ENCODE measurements at regions not wholly inside any gene's neighbourhood (a gene's known extent, or its start where the extent isn't known, plus 50 kb on each side); places are given as distances from the start of the nearest gene placed in this dataset.

DNA sequence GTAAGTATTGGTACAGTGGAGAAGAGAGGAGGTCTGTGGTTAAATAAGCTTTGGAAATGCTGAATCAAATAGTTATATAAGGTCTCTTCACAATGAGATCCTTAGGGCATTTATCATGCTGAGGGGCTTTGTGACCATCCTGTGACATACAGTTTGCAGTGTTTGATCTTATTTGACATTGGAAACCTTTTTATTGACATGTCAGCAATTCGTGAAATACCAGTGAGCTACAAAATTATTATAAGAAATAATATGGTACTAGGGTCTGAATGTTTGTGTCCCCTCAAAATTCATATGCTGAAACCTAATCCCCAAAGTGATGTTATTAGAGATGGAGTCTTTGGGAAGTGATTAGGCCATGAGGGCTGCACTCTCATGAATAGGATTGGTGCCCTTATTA is 98.4 kb downstream of the MID1IP1 start:
- TF ChIP-seq YY1 (tag by site-specific recombination; IDR thresholded peaks at IDR 0.05) (no peak), TCF7L2 (IDR thresholded peaks at IDR 0.05; ENCODE audit: borderline replicate concordance, low read depth, low read length) (no peak), REPIN1 (tag by site-specific recombination; IDR thresholded peaks at IDR 0.05; ENCODE audit: low read depth) (no peak), MYNN (tag by site-specific recombination; IDR thresholded peaks at IDR 0.05; ENCODE audit: borderline replicate concordance) (no peak), FEZF1 (tag by site-specific recombination; IDR thresholded peaks at IDR 0.05) (no peak), GLI2 (tag by site-specific recombination; IDR thresholded peaks at IDR 0.05; ENCODE audit: borderline replicate concordance, low read depth) (no peak), GLI4 (tag by site-specific recombination; IDR thresholded peaks at IDR 0.05) (no peak)
- TF ChIP-seq, protein P1, sequence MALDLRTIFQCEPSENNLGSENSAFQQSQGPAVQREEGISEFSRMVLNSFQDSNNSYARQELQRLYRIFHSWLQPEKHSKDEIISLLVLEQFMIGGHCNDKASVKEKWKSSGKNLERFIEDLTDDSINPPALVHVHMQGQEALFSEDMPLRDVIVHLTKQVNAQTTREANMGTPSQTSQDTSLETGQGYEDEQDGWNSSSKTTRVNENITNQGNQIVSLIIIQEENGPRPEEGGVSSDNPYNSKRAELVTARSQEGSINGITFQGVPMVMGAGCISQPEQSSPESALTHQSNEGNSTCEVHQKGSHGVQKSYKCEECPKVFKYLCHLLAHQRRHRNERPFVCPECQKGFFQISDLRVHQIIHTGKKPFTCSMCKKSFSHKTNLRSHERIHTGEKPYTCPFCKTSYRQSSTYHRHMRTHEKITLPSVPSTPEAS (tag by site-specific recombination; IDR thresholded peaks at IDR 0.05): no peak
- H3K9me3 ChIP-seq (ENCODE audit: control insufficient read depth, insufficient read depth, low read depth, low read length): no peaks in the 10 kb centered on the region
- ChIA-PET POLR2A (no interaction called here), CTCF (no interaction called here)
- H3K4me3 ChIP-seq (ENCODE audit: low read depth, low read length): no peak overlapping the region
- no peak overlapping the region for H3K27ac ChIP-seq (ENCODE audit: extremely low read depth, low read depth, low read length)
- no peaks in the 10 kb centered on the region for H3K36me3 ChIP-seq (ENCODE audit: control insufficient read depth in 2 of 2, insufficient read depth in 1 of 2, low read length in 2 of 2)
- H3K4me1 ChIP-seq (ENCODE audit: control insufficient read depth, insufficient read depth, low read length): no peaks in the 10 kb centered on the region

DNA sequence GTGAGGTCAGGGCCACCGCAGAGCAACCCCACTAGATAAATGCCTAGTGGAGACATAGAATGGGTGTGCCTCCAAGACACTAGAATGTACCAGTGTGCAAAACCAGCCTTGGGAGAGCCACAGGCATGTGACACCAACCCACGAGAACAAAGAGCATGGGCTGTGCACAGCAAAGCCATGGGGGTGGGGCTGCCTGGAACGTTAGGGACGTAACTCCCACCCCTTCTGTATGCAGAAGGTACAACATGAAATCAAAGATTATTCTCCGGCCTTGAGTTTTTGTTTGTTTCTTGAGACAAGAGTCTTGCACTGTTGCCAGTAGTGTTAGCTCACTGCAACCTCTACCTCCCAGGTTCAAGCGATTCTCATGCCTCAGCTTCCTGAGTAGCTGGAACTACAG is 99.5 kb downstream of the MID1IP1 start:
- POLR2A ChIA-PET: no interaction called here
- CTCF ChIA-PET: no interaction called here
- TF ChIP-seq ZNF830 (tag by site-specific recombination; IDR thresholded peaks at IDR 0.05; ENCODE audit: low read depth): no peak
- TF ChIP-seq ZNF239 (tag by site-specific recombination; IDR thresholded peaks at IDR 0.05): no peak
- TF ChIP-seq, protein P2, sequence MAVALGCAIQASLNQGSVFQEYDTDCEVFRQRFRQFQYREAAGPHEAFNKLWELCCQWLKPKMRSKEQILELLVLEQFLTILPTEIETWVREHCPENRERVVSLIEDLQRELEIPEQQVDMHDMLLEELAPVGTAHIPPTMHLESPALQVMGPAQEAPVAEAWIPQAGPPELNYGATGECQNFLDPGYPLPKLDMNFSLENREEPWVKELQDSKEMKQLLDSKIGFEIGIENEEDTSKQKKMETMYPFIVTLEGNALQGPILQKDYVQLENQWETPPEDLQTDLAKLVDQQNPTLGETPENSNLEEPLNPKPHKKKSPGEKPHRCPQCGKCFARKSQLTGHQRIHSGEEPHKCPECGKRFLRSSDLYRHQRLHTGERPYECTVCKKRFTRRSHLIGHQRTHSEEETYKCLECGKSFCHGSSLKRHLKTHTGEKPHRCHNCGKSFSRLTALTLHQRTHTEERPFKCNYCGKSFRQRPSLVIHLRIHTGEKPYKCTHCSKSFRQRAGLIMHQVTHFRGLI (tag by site-specific recombination; IDR thresholded peaks at IDR 0.05): no peak
- TF ChIP-seq ZNF138 (tag by site-specific recombination; IDR thresholded peaks at IDR 0.05; ENCODE audit: borderline replicate concordance): no peak
- no peak for TF ChIP-seq ZNF544 (tag by site-specific recombination; IDR thresholded peaks at IDR 0.05)
- TF ChIP-seq ZNF391 (tag by site-specific recombination; IDR thresholded peaks at IDR 0.05; ENCODE audit: borderline replicate concordance, low read depth): no peak
- TF ChIP-seq ZNF223 (tag by site-specific recombination; IDR thresholded peaks at IDR 0.05): no peak
- no peak for TF ChIP-seq ZNF416 (tag by site-specific recombination; IDR thresholded peaks at IDR 0.05)
- no peak for TF ChIP-seq ZNF169 (tag by site-specific recombination; IDR thresholded peaks at IDR 0.05)
- TF ChIP-seq ZNF132 (tag by site-specific recombination; IDR thresholded peaks at IDR 0.05; ENCODE audit: borderline replicate concordance): no peak
- TF ChIP-seq ZEB2 (tag by site-specific recombination; IDR thresholded peaks at IDR 0.05): no peak
- TF ChIP-seq ZNF157 (tag by site-specific recombination; IDR thresholded peaks at IDR 0.05): no peak
- TF ChIP-seq ZSCAN5A (tag by site-specific recombination; IDR thresholded peaks at IDR 0.05): no peak
- TF ChIP-seq ZNF140 (tag by site-specific recombination; IDR thresholded peaks at IDR 0.05): no peak

More for the DNA sequence above, 99.5 kb downstream of the MID1IP1 start:
- Histone ChIP-seq H3K4me3 (ENCODE audit: low read depth, low read length) (no peak overlapping the region), H3K9me3 (ENCODE audit: control insufficient read depth, insufficient read depth, low read depth, low read length) (no peaks in the 10 kb centered on the region), H3K36me3 (ENCODE audit: control insufficient read depth in 2 of 2, insufficient read depth in 1 of 2, low read length in 2 of 2) (no peaks in the 10 kb centered on the region), H3K27ac (ENCODE audit: extremely low read depth, low read depth, low read length) (no peak overlapping the region), H3K4me1 (ENCODE audit: control insufficient read depth, insufficient read depth, low read length) (no peaks in the 10 kb centered on the region)

All from HEK293 (cell line).